ENCODE measurements at regions not wholly inside any gene's neighbourhood (a gene's known extent, or its start where the extent isn't known, plus 50 kb on each side); places are given as distances from the start of the nearest gene placed in this dataset.

DNA sequence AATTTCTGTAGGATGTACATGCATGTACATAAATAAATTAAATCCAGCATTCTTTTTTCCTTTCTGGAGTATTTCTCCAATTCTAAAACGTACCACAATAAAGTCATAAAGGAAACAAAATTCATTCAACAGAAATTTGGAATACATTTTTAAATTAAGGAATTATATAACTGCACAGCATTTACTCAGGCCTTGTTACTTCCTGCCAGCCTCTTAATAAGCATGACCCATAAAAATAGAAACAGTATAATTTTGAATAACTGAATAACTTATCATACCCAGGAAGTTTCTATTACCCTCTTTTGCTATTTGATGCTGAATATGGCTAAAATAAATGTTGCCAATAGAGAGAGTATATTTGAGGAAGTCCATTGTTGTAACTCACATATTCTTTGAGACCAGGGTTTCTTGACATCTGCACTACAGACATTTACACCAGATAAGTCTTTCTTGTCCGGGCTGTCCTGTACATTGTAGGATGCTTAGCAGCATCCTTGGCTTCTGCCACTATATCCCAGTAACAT lies 178.2 kb downstream of the KLF12 start:
- in situ Hi-C loops (cut with HindIII; ENCODE audit: low sequenced_read_pairs): no loop called here
- DNase-seq (ENCODE audit: low read depth, low spot score): no peak
- no peak overlapping the region for H3K4me3 ChIP-seq (ENCODE audit: low read depth, low read length)
- TF ChIP-seq, protein P1, sequence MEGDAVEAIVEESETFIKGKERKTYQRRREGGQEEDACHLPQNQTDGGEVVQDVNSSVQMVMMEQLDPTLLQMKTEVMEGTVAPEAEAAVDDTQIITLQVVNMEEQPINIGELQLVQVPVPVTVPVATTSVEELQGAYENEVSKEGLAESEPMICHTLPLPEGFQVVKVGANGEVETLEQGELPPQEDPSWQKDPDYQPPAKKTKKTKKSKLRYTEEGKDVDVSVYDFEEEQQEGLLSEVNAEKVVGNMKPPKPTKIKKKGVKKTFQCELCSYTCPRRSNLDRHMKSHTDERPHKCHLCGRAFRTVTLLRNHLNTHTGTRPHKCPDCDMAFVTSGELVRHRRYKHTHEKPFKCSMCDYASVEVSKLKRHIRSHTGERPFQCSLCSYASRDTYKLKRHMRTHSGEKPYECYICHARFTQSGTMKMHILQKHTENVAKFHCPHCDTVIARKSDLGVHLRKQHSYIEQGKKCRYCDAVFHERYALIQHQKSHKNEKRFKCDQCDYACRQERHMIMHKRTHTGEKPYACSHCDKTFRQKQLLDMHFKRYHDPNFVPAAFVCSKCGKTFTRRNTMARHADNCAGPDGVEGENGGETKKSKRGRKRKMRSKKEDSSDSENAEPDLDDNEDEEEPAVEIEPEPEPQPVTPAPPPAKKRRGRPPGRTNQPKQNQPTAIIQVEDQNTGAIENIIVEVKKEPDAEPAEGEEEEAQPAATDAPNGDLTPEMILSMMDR (IDR thresholded peaks at IDR 0.05; ENCODE audit: low read depth, low read length): no peak

DNA sequence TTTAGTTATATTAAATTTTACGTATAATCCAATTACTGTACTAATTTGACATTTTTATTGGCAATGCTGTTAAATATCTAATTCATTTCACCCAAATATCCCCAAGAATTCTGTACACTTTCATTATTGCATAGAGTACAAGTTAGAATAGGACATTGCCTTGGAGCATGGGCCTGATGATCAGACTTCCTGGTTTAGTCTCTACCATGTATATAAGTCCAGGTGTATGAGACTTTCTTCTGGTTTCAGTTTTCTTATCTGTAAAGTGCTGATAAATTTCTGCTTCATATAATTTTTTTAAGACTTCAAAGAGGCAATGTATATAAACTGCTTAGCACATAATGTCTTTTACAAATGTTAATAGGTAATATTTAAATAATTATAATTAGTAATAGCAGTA lies 179.4 kb downstream of the KLF12 start:
- in situ Hi-C loops (cut with HindIII; ENCODE audit: low sequenced_read_pairs): no loop called here
- no peak for DNase-seq (ENCODE audit: low read depth, low spot score)
- TF ChIP-seq, protein P1 (IDR thresholded peaks at IDR 0.05; ENCODE audit: low read depth, low read length): no peak
- no peak overlapping the region for H3K4me3 ChIP-seq (ENCODE audit: low read depth, low read length)

DNA sequence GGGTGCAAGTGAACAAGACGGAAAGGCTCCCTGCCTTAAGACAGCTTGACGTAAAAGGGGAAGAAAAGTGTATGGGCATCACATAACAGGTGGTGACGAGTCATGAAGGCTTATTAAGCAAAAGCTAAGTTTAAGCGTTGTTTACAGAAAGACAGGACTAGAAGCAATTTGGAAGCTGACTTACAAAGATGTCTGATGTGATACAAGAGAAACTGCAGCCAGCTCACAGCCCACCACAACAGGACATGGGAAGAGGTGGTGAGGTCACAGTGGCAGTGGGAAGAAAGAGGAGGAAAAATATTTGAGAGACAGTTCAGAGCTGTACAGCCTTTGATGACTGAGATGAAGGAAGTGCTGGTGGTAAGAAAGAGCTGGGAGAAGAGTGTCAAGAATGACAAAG lies 181.6 kb downstream of the KLF12 start:
- TF ChIP-seq, protein P1 (IDR thresholded peaks at IDR 0.05; ENCODE audit: low read depth, low read length): no peak

DNA sequence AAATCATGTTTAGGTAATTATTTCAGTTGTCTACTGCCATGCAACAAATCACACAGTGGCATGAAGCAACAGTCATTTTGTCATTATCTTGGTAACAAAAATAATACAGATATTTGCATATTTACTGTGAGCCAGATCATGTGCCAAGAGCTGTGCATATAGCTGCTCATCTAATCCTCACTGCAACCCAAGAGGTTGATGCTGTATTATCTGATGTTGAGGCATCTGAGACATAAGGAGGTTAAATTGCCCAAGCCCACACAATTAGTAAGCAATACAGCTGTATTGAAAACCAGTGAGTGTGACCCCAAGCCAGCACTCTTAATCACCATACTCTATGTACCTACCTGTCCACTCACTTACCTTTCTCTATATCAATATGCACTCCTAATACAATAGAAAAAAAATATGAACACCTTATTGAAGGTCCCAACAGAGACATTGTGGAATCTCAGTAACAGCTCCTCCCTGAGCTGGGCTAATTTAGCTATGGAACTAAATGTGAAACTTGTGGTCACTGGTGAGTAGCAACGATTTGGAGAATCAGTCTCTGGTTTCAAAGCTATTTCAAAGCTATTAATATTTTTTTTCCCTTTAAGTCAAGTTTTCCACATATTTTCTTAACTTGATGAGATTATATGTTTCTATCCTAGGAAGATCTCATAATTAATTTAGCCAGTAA lies 185.2 kb downstream of the KLF12 start:
- TF ChIP-seq, protein P1 (IDR thresholded peaks at IDR 0.05; ENCODE audit: low read depth, low read length): no peak
- no peak for DNase-seq (ENCODE audit: low read depth, low spot score)
- no peak overlapping the region for H3K4me3 ChIP-seq (ENCODE audit: low read depth, low read length)
- in situ Hi-C loops (cut with HindIII; ENCODE audit: low sequenced_read_pairs): no loop called here

More for the DNA sequence above, 181.6 kb downstream of the KLF12 start:
- in situ Hi-C loops (cut with HindIII; ENCODE audit: low sequenced_read_pairs): no loop called here
- H3K4me3 ChIP-seq (ENCODE audit: low read depth, low read length): no peak overlapping the region
- no peak for DNase-seq (ENCODE audit: low read depth, low spot score)

DNA sequence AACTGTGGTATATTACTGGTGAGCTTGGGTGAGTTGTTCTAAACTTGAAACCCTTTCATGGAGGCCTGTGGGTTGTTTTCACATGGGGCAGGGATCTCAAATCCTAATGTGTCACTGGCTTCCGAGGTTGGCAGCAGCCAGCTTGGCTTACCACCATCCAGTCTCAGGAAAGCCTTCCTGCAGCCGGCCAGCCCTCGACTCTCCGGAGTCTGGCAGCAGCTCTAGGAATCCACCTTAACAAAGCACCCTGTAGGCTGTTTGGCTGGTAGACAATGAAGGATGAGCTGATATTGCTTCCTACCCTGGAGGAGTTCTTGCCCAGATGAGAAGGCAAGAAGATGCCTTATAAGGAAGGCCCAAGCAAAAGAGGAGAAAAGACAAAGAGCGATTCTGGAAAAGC lies 188.3 kb downstream of the KLF12 start:
- H3K4me3 ChIP-seq (ENCODE audit: low read depth, low read length): no peak overlapping the region
- TF ChIP-seq, protein P1 (IDR thresholded peaks at IDR 0.05; ENCODE audit: low read depth, low read length): no peak
- in situ Hi-C loops (cut with HindIII; ENCODE audit: low sequenced_read_pairs): no loop called here
- DNase-seq (ENCODE audit: low read depth, low spot score): peak; percentile 36

DNA sequence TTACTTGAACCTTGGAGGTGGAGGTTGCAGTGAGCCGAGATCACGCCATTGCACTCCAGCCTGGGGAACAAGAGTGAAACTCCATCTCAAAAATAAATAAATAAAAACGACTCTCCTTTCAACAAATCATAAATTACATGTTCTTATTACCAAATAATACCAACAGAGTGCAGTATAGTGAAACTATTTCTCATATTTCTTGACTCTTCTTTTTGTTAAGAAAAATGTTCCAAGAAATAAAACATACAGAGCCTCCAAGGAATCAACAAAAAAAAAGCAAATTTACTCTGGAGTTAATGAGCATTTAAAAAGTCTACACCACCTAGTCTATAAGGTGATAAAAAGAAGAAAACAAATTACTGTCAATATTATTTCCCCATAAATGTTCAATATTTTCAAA lies 188.8 kb downstream of the KLF12 start:
- TF ChIP-seq, protein P1 (IDR thresholded peaks at IDR 0.05; ENCODE audit: low read depth, low read length): no peak
- in situ Hi-C loops (cut with HindIII; ENCODE audit: low sequenced_read_pairs): no loop called here
- peak; percentile 22 for DNase-seq (ENCODE audit: low read depth, low spot score)
- H3K4me3 ChIP-seq (ENCODE audit: low read depth, low read length): no peak overlapping the region
